CD4-positive, CD25-positive, alpha-beta regulatory T cell (primary cell): ENCODE measurements at regions not wholly inside any gene's neighbourhood (a gene's known extent, or its start where the extent isn't known, plus 50 kb on each side); places are given as distances from the start of the nearest gene placed in this dataset.
"Not testable (repeated sequence)": the region's sequence is repeated elsewhere in the genome, so short reads cannot be mapped to it uniquely, and the experiment has no call there.

ENCODE experiments used
- ATAC-seq, 2 donors: fragments of 150-1000 bp; cut with Tn5 transposase; one replicate each; pipeline ENCODE4 v1.10.0; 2021; ENCODE audit warnings: low read depth in 2 of 2, moderate number of reproducible peaks in 2 of 2, moderate library complexity in 1 of 2
- DNase-seq, 3 donors: peaks; one replicate each; pipeline versions ENCODE4 v3.0.0 to v3.0.0-alpha.2; 2012 to 2022; ENCODE audit warnings: mixed read lengths in 1 of 3
- H3K27ac ChIP-seq: one replicate; pipeline ENCODE4 v1.7.0; 2013; ENCODE audit warnings: mild to moderate bottlenecking, low read length; ENCODE audit not compliant: insufficient read depth, poor library complexity, severe bottlenecking
- H3K27me3 ChIP-seq: one replicate; pipeline ENCODE4 v1.7.0; 2013; ENCODE audit warnings: low read length; ENCODE audit not compliant: control insufficient read depth, insufficient read depth
- H3K36me3 ChIP-seq: one replicate; pipeline ENCODE4 v1.7.0; 2013; ENCODE audit warnings: mild to moderate bottlenecking, low read length, moderate library complexity; ENCODE audit not compliant: control insufficient read depth, insufficient read depth
- H3K4me1 ChIP-seq: 2 replicates; pipeline ENCODE4 v1.7.0; 2013; ENCODE audit warnings: mild to moderate bottlenecking, low read length; ENCODE audit not compliant: insufficient read depth, control insufficient read depth, poor library complexity, severe bottlenecking
- H3K4me3 ChIP-seq: one replicate; pipeline ENCODE4 v1.7.0; 2013; ENCODE audit warnings: low read depth, mild to moderate bottlenecking, low read length, moderate library complexity
- H3K9me3 ChIP-seq, 2 experiments: 1 replicate in 1 of 2; 2 replicates in 1 of 2; pipeline ENCODE4 v1.7.0; 2013; ENCODE audit warnings: low read length in 2 of 2, mild to moderate bottlenecking in 1 of 2, moderate library complexity in 1 of 2; ENCODE audit not compliant: control insufficient read depth in 2 of 2
- H3K27ac Mint-ChIP-seq, 3 donors: one replicate each; pipeline ENCODE4 v1.8.0; 2020 to 2022; ENCODE audit warnings: mild to moderate bottlenecking in 3 of 3, mixed read lengths in 3 of 3, moderate library complexity in 2 of 3
- H3K27me3 Mint-ChIP-seq: one replicate; pipeline ENCODE4 v1.8.0; 2022; ENCODE audit warnings: mild to moderate bottlenecking, mixed read lengths
- H3K36me3 Mint-ChIP-seq: one replicate; pipeline ENCODE4 v1.8.0; 2020; ENCODE audit warnings: mixed read lengths
- H3K4me1 Mint-ChIP-seq, 4 donors: one replicate each; pipeline ENCODE4 v1.8.0; 2020 to 2022; ENCODE audit warnings: mixed read lengths in 4 of 4, mild to moderate bottlenecking in 1 of 4
- H3K4me3 Mint-ChIP-seq, 4 donors: one replicate each; pipeline ENCODE4 v1.8.0; 2020 to 2022; ENCODE audit warnings: mild to moderate bottlenecking in 4 of 4, mixed read lengths in 4 of 4, moderate library complexity in 3 of 4
- H3K9me3 Mint-ChIP-seq, 7 donors: one replicate each; pipeline ENCODE4 v1.8.0; 2020 to 2022; ENCODE audit warnings: mixed read lengths in 7 of 7, mild to moderate bottlenecking in 3 of 7, moderate library complexity in 2 of 7

- H3K9me3 Mint-ChIP-seq, result peaks cover 2 to 29% (median 8%) of the 10 kb centered on the region in 7 donors
- Histone ChIP-seq H3K9me3 (peaks cover 0 to 21% of the 10 kb centered on the region in 2 experiments), H3K27me3 (no peaks in the 10 kb centered on the region), H3K36me3 (no peaks in the 10 kb centered on the region), H3K27ac (no peak overlapping the region), H3K4me3 (no peak overlapping the region), H3K4me1 (no peaks in the 10 kb centered on the region)
- H3K27ac Mint-ChIP-seq, result no peak overlapping the region
- DNase-seq (no peak), ATAC-seq (no peak)
- H3K4me1 Mint-ChIP-seq, result no peaks in the 10 kb centered on the region
- H3K4me3 Mint-ChIP-seq, result no peak overlapping the region
- no peaks in the 10 kb centered on the region for H3K27me3 Mint-ChIP-seq
- H3K36me3 Mint-ChIP-seq, result no peaks in the 10 kb centered on the region
Measured at GRCh38 chr14:43532825-43533416, 974.2 kb downstream of the FSCB start.

GRCh38 chr14:43528321-43528720 is 978.8 kb downstream of the FSCB start:
- Mint-ChIP-seq H3K36me3 (no peaks in the 10 kb centered on the region), H3K27me3 (no peaks in the 10 kb centered on the region), H3K27ac (no peak overlapping the region), H3K4me1 (no peaks in the 10 kb centered on the region), H3K9me3 (peaks cover 0 to 9% (median 1%) of the 10 kb centered on the region in 7 donors), H3K4me3 (no peak overlapping the region)
- DNase-seq, result no peak
- Histone ChIP-seq H3K36me3 (no peaks in the 10 kb centered on the region), H3K4me3 (no peak overlapping the region), H3K9me3 (no peaks in the 10 kb centered on the region), H3K27ac (no peak overlapping the region), H3K4me1 (no peaks in the 10 kb centered on the region), H3K27me3 (no peaks in the 10 kb centered on the region)
- no peak for ATAC-seq

DNA sequence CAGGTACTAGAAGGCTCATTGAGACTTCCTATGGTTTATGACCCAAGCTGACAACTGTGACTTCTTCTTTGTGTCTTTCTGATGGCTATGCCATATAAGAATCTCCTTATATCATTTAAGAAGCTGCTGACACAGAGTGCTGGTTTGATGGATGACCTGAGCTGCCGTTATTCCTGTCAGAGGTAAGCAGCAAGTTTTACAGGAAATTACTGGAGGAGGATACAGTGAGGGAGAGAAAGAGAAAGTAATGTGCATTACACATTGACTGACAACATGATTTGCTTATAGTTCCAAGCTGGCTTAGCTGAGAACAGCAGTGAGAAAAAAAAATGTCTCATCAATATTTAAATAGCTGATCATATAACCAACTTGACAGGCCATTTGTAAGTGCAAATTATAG is 981.4 kb downstream of the FSCB start:
- Histone ChIP-seq H3K9me3 (no peaks in the 10 kb centered on the region), H3K4me1 (no peaks in the 10 kb centered on the region), H3K27me3 (no peaks in the 10 kb centered on the region), H3K36me3 (no peaks in the 10 kb centered on the region), H3K27ac (no peak overlapping the region), H3K4me3 (no peak overlapping the region)
- ATAC-seq, result no peak
- Mint-ChIP-seq H3K27me3 (no peaks in the 10 kb centered on the region), H3K9me3 (peaks cover 0 to 9% (median 1%) of the 10 kb centered on the region in 7 donors), H3K4me3 (no peak overlapping the region), H3K36me3 (no peaks in the 10 kb centered on the region), H3K27ac (no peak overlapping the region), H3K4me1 (no peaks in the 10 kb centered on the region)
- no peak for DNase-seq

DNA sequence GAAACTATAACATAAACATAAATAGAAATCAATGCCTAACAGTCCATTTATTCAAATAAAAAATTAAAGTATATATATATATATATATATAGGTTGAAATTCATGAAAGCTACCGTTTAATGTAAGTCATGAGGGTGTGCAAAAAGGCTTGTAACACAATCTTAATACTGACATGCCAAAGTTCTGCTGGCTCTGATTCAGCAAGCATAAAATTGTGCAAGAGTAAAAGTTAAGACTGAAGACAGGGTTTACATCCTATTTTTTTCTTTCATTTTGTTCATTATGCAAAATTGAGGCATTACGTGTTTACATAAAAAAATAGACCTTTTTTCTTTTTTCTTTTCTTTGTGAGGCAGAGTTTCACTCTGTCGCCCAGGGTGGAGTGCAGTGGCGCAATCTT is 984.2 kb downstream of the FSCB start:
- Mint-ChIP-seq H3K4me1 (no peaks in the 10 kb centered on the region), H3K36me3 (no peaks in the 10 kb centered on the region), H3K27me3 (no peaks in the 10 kb centered on the region), H3K9me3 (peaks cover 0 to 15% (median 8%) of the 10 kb centered on the region in 7 donors), H3K4me3 (no peak overlapping the region), H3K27ac (no peak overlapping the region)
- Histone ChIP-seq H3K4me1 (no peaks in the 10 kb centered on the region), H3K36me3 (no peaks in the 10 kb centered on the region), H3K27ac (no peak overlapping the region), H3K4me3 (no peak overlapping the region), H3K9me3 (no peaks in the 10 kb centered on the region), H3K27me3 (no peaks in the 10 kb centered on the region)
- ATAC-seq (no peak), DNase-seq (no peak)

DNA sequence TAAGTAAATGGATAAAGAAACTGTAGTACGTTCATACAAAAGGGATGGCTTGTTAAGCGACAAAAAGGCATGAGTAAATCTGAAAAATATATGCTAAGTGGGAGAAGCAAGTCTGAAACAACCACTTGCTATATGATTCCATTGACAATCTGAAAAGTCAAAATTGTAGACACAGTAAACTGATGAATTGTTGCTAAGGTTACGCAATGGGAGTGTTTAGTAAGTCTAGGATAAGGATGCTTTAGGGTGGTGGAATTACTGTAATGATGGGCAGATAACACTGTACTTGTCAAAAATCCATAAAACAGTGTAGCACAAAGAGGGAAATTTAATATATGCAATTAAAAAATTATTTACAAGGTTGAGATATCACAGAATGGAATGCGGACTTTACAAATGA is 984.9 kb downstream of the FSCB start:
- no peaks in the 10 kb centered on the region for H3K36me3 ChIP-seq
- no peak overlapping the region for H3K4me3 ChIP-seq
- no peak for DNase-seq
- Mint-ChIP-seq H3K36me3 (no peaks in the 10 kb centered on the region), H3K4me3 (no peak overlapping the region), H3K27ac (no peak overlapping the region), H3K4me1 (no peaks in the 10 kb centered on the region), H3K9me3 (peaks cover 0 to 18% (median 8%) of the 10 kb centered on the region in 7 donors), H3K27me3 (no peaks in the 10 kb centered on the region)
- no peak for ATAC-seq
- no peaks in the 10 kb centered on the region for H3K9me3 ChIP-seq
- H3K27me3 ChIP-seq, result no peaks in the 10 kb centered on the region
- no peaks in the 10 kb centered on the region for H3K4me1 ChIP-seq
- no peak overlapping the region for H3K27ac ChIP-seq

- no peaks in the 10 kb centered on the region for H3K36me3 ChIP-seq
- no peaks in the 10 kb centered on the region for H3K4me1 ChIP-seq
- H3K27ac ChIP-seq, result no peak overlapping the region
- DNase-seq (no peak), ATAC-seq (no peak)
- H3K27me3 ChIP-seq, result no peaks in the 10 kb centered on the region
- Mint-ChIP-seq H3K4me3 (no peak overlapping the region), H3K4me1 (no peaks in the 10 kb centered on the region), H3K9me3 (peaks cover 0 to 18% (median 4%) of the 10 kb centered on the region in 7 donors), H3K27me3 (no peaks in the 10 kb centered on the region), H3K36me3 (no peaks in the 10 kb centered on the region), H3K27ac (no peak overlapping the region)
- no peak overlapping the region for H3K4me3 ChIP-seq
- no peaks in the 10 kb centered on the region for H3K9me3 ChIP-seq
Measured at GRCh38 chr14:43503508-43503907, 1003.6 kb downstream of the FSCB start.

DNA sequence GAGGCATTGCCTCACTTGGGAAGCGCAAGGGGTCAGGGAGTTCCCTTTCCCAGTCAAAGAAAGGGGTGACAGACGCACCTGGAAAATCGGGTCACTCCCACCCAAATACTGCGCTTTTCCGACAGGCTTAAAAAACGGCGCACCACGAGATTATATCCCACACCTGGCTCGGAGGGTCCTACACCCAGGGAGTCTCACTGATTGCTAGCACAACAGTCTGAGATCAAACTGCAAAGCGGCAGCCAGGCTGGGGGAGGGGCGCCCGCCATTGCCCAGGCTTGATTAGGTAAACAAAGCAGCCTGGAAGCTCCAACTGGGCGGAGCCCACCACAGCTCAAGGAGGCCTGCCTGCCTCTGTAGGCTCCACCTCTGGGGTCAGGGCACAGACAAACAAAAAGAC is 1014.7 kb downstream of the FSCB start:
- not testable (repeated sequence) for H3K27ac ChIP-seq, H3K27ac Mint-ChIP-seq, ATAC-seq, H3K9me3 Mint-ChIP-seq, H3K36me3 Mint-ChIP-seq, H3K9me3 ChIP-seq, H3K4me3 ChIP-seq, H3K27me3 Mint-ChIP-seq, H3K27me3 ChIP-seq, H3K4me3 Mint-ChIP-seq, H3K4me1 Mint-ChIP-seq, DNase-seq, H3K36me3 ChIP-seq, H3K4me1 ChIP-seq

DNA sequence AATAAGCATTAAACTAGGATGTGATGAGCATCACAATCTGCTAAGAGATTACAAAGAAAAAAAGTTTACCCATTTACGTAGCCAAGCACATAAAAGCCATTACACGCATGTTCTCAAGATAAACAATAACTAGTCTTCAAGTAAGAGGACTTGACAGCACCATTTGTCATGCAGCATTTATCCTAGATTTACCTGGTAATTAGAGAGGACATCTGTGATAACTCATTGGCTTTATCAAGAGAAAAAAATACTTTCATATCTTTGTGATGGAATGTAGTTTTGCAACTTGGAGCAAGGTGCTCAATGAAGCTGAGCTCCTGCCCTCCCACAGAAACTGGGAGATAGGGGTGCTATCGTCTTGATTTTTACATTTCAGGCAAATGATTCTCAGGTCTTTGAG is 1023.7 kb downstream of the FSCB start:
- ATAC-seq (no peak), DNase-seq (no peak)
- Histone ChIP-seq H3K9me3 (peaks cover 0 to 10% of the 10 kb centered on the region in 2 experiments), H3K27me3 (no peaks in the 10 kb centered on the region), H3K4me1 (no peaks in the 10 kb centered on the region), H3K36me3 (no peaks in the 10 kb centered on the region), H3K4me3 (no peak overlapping the region), H3K27ac (no peak overlapping the region)
- no peak overlapping the region for H3K4me3 Mint-ChIP-seq
- no peaks in the 10 kb centered on the region for H3K36me3 Mint-ChIP-seq
- H3K27ac Mint-ChIP-seq, result no peak overlapping the region
- no peaks in the 10 kb centered on the region for H3K27me3 Mint-ChIP-seq
- peaks cover 0 to 19% (median 2%) of the 10 kb centered on the region in 7 donors for H3K9me3 Mint-ChIP-seq
- no peaks in the 10 kb centered on the region for H3K4me1 Mint-ChIP-seq
